ENCODE measurements at regions not wholly inside any gene's neighbourhood (a gene's known extent, or its start where the extent isn't known, plus 50 kb on each side); places are given as distances from the start of the nearest gene placed in this dataset.
"Not testable (repeated sequence)": the region's sequence is repeated elsewhere in the genome, so short reads cannot be mapped to it uniquely, and the experiment has no call there.

DNA sequence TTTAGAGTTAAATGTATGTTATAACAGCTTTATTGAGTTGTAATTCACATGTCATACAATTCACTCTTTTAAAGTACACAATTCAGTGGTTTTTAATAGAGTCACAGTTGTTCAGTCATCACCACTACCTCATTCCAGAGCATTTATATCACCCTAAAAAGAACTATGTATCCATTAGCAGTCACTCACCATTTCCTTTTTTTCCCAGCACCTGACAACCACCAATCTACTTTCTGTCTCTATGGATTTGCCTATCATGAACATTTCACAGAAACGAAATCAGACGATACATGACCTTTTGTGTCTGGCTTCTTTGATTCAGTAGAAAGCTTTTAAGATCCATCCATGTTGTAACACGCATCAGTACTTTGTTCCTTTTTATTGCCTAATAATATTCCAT lies 52.9 kb upstream of the FRAS1 start:
- no peak overlapping the region for H3K4me3 ChIP-seq
- in situ Hi-C loops (cut with MboI; ENCODE audit: low pct_ligation_motif_present in 1 of 4, low pct_unique_long_range_greater_than_20kb in 1 of 4, low sequenced_read_pairs in 3 of 4) (no loop called here), intact Hi-C loops (cut with DNase I; ENCODE audit: low total_unique reads) (loop anchor here (5.0 kb wide), 1 partner anchor 1097 kb away; no protein-coding TSS in a partner anchor)
- H3K9me3 ChIP-seq, result no peaks in the 10 kb centered on the region
- no peaks in the 10 kb centered on the region for H3K27me3 ChIP-seq
- TF ChIP-seq EP300 (IDR thresholded peaks at IDR 0.05; ENCODE audit: low read depth) (no peak), POLR2AphosphoS5 (IDR thresholded peaks at IDR 0.05) (no peak), POLR2A (IDR thresholded peaks at IDR 0.05) (no peak)
- TF ChIP-seq, protein P1, sequence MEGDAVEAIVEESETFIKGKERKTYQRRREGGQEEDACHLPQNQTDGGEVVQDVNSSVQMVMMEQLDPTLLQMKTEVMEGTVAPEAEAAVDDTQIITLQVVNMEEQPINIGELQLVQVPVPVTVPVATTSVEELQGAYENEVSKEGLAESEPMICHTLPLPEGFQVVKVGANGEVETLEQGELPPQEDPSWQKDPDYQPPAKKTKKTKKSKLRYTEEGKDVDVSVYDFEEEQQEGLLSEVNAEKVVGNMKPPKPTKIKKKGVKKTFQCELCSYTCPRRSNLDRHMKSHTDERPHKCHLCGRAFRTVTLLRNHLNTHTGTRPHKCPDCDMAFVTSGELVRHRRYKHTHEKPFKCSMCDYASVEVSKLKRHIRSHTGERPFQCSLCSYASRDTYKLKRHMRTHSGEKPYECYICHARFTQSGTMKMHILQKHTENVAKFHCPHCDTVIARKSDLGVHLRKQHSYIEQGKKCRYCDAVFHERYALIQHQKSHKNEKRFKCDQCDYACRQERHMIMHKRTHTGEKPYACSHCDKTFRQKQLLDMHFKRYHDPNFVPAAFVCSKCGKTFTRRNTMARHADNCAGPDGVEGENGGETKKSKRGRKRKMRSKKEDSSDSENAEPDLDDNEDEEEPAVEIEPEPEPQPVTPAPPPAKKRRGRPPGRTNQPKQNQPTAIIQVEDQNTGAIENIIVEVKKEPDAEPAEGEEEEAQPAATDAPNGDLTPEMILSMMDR (IDR thresholded peaks at IDR 0.05), result no peak
- H3K27ac ChIP-seq, result no peak overlapping the region
- DNase-seq, result no peak
- 78 to 82% methylated on average over 3 of the region's 3 CpGs for whole genome bisulfite sequencing, 2 donors (ENCODE audit: low coverage in 1 of 2)
- no peaks in the 10 kb centered on the region for H3K4me1 ChIP-seq
- no peaks in the 10 kb centered on the region for H3K36me3 ChIP-seq

DNA sequence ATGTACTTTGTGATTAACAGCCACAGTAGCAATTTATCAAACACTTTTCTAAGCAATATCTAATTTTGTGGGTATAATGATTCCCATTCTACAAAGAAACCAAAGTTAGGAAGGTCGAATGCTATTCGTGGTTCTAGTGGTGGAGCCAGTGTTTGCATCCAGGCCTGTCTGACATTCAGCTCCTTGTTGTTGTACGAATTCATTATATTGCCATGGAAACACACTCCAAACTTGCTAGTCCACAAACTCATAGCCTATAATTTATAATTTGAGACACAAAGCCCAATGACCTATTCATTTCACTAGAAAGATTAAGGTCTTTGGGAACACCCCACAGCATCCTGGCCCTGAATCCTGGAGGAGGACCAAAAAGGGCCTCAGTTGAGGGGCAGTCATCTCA lies 52.0 kb upstream of the FRAS1 start:
- Histone ChIP-seq H3K27me3 (no peaks in the 10 kb centered on the region), H3K27ac (no peak overlapping the region), H3K9me3 (no peaks in the 10 kb centered on the region), H3K4me3 (no peak overlapping the region), H3K36me3 (no peaks in the 10 kb centered on the region), H3K4me1 (no peaks in the 10 kb centered on the region)
- no peak for DNase-seq
- no peak for TF ChIP-seq POLR2AphosphoS5 (IDR thresholded peaks at IDR 0.05)
- TF ChIP-seq, protein P1 (IDR thresholded peaks at IDR 0.05), result no peak
- no peak for TF ChIP-seq POLR2A (IDR thresholded peaks at IDR 0.05)
- TF ChIP-seq EP300 (IDR thresholded peaks at IDR 0.05; ENCODE audit: low read depth), result no peak
- intact Hi-C loops (cut with DNase I; ENCODE audit: low total_unique reads) (no loop called here), in situ Hi-C loops (cut with MboI; ENCODE audit: low pct_ligation_motif_present in 1 of 4, low pct_unique_long_range_greater_than_20kb in 1 of 4, low sequenced_read_pairs in 3 of 4) (no loop called here)
- 81% methylated on average over 3 of the region's 3 CpGs for WGBS, 2 donors (ENCODE audit: low coverage in 1 of 2)

DNA sequence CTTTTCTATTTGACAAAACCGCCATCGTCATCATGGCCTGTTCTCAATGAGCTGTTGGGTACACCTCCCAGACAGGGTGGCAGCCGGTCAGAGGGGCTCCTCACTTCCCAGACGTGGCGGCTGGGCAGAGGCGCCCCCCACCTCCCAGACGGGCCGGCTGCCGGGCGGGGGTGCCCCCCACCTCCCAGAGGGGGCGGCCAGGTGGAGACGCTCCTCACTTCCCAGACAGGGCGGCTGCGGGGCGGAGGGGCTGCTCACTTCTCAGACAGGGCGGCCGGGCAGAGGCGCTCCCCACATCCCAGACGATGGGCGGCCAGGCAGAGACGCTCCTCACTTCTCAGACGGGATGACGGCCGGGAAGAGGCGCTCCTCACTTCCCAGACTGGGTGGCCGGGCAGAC lies 50.1 kb upstream of the FRAS1 start:
- H3K36me3 ChIP-seq; H3K27me3 ChIP-seq; in situ Hi-C loops (cut with MboI; ENCODE audit: low pct_ligation_motif_present in 1 of 4, low pct_unique_long_range_greater_than_20kb in 1 of 4, low sequenced_read_pairs in 3 of 4); intact Hi-C loops (cut with DNase I; ENCODE audit: low total_unique reads); H3K27ac ChIP-seq; DNase-seq; H3K4me3 ChIP-seq; H3K4me1 ChIP-seq; H3K9me3 ChIP-seq: not testable (repeated sequence)
- WGBS, 2 donors (ENCODE audit: low coverage in 1 of 2), result 98% methylated on average over 8 of the region's 26 CpGs; no CpG with 5 or more reads in 1 of the 2 donors
